ENCODE measurements at regions not wholly inside any gene's neighbourhood (a gene's known extent, or its start where the extent isn't known, plus 50 kb on each side); places are given as distances from the start of the nearest gene placed in this dataset.

DNA sequence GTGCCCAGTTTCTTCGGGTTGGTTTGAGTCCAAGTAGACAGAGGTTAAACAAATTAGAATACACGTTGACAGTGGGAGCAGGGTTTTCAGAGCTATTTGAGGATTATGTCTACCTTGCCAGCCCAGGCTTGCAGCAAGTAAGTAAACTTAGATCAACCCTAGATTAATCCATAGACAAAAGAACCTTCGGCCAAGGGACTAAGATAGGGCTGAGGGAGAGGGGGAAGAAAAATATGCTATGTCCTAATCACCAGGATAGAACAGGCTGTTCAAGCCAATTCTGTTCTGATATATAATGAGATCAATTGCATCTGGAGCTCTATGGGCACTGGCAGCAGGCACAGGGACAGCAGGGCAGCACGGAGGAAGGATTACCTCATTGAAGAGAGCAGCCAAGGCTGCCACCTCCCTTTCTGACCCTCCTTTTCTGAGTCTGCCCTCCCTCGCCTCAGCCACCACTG, 377.7 kb downstream of the PIK3R1 start:
- no peak overlapping the region for H3K27ac ChIP-seq (ENCODE audit: low read depth, low read length)

GRCh38 chr5:68612972-68613371, 397.4 kb downstream of the PIK3R1 start:
- Histone ChIP-seq H3K9ac (ENCODE audit: low read depth in 1 of 2, low read length in 2 of 2) (no peak overlapping the region), H3K9me3 (ENCODE audit: control insufficient read depth in 1 of 2, low read length in 2 of 2) (peaks cover 9 to 10% of the 10 kb centered on the region in 2 donors), H3K27ac (ENCODE audit: low read depth, low read length) (no peak overlapping the region), H3K36me3 (ENCODE audit: control insufficient read depth in 1 of 2, insufficient read depth in 2 of 2, low read length in 2 of 2) (no peaks in the 10 kb centered on the region), H3K4me3 (ENCODE audit: low read depth in 1 of 2, low read length in 2 of 2) (no peak overlapping the region), H3K27me3 (ENCODE audit: control insufficient read depth in 1 of 2, insufficient read depth in 2 of 2, low read length in 2 of 2) (no peaks in the 10 kb centered on the region), H3K4me1 (ENCODE audit: control insufficient read depth in 1 of 2, insufficient read depth in 2 of 2, low read length in 2 of 2) (no peaks in the 10 kb centered on the region)

More for the DNA sequence above, 377.7 kb downstream of the PIK3R1 start:
- H3K4me3 ChIP-seq (ENCODE audit: low read depth in 1 of 2, low read length in 2 of 2), result no peak overlapping the region
- no peak overlapping the region for H3K9ac ChIP-seq (ENCODE audit: low read depth in 1 of 2, low read length in 2 of 2)
- no peaks in the 10 kb centered on the region for H3K36me3 ChIP-seq (ENCODE audit: control insufficient read depth in 1 of 2, insufficient read depth in 2 of 2, low read length in 2 of 2)
- H3K27me3 ChIP-seq (ENCODE audit: control insufficient read depth in 1 of 2, insufficient read depth in 2 of 2, low read length in 2 of 2), result no peaks in the 10 kb centered on the region
- H3K4me1 ChIP-seq (ENCODE audit: control insufficient read depth in 1 of 2, insufficient read depth in 2 of 2, low read length in 2 of 2), result no peaks in the 10 kb centered on the region
- H3K9me3 ChIP-seq (ENCODE audit: control insufficient read depth in 1 of 2, low read length in 2 of 2), result no peaks in the 10 kb centered on the region

- Histone ChIP-seq H3K27ac (ENCODE audit: low read depth, low read length) (no peak overlapping the region), H3K36me3 (ENCODE audit: control insufficient read depth in 1 of 2, insufficient read depth in 2 of 2, low read length in 2 of 2) (no peaks in the 10 kb centered on the region), H3K4me3 (ENCODE audit: low read depth in 1 of 2, low read length in 2 of 2) (no peak overlapping the region), H3K27me3 (ENCODE audit: control insufficient read depth in 1 of 2, insufficient read depth in 2 of 2, low read length in 2 of 2) (no peaks in the 10 kb centered on the region), H3K9ac (ENCODE audit: low read depth in 1 of 2, low read length in 2 of 2) (no peak overlapping the region), H3K4me1 (ENCODE audit: control insufficient read depth in 1 of 2, insufficient read depth in 2 of 2, low read length in 2 of 2) (no peaks in the 10 kb centered on the region), H3K9me3 (ENCODE audit: control insufficient read depth in 1 of 2, low read length in 2 of 2) (no peaks in the 10 kb centered on the region)
Observed at GRCh38 chr5:68618501-68618900, 402.9 kb downstream of the PIK3R1 start.

DNA sequence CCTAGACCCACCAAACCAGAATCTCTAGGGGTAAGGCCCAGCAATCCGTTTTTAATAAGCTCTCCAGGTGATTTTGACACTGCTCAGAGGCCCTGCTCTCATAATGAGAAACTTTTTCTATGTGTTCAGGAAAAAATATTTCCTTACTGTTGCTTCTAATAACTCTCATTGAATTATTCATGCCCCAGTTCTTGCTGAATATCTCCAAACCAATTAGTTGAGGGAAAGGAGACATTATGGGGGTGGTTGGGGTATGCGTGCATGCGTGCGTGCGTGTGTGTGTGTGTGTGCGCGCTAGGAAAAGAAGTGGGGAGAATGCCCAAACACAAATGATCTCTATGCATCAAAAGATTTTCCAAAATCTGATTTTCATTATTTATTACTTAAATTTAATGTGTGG, 411.4 kb downstream of the PIK3R1 start:
- Histone ChIP-seq H3K4me3 (ENCODE audit: low read depth in 1 of 2, low read length in 2 of 2) (no peak overlapping the region), H3K36me3 (ENCODE audit: control insufficient read depth in 1 of 2, insufficient read depth in 2 of 2, low read length in 2 of 2) (no peaks in the 10 kb centered on the region), H3K9ac (ENCODE audit: low read depth in 1 of 2, low read length in 2 of 2) (no peak overlapping the region), H3K27me3 (ENCODE audit: control insufficient read depth in 1 of 2, insufficient read depth in 2 of 2, low read length in 2 of 2) (no peaks in the 10 kb centered on the region), H3K27ac (ENCODE audit: low read depth, low read length) (no peak overlapping the region), H3K9me3 (ENCODE audit: control insufficient read depth in 1 of 2, low read length in 2 of 2) (no peaks in the 10 kb centered on the region), H3K4me1 (ENCODE audit: control insufficient read depth in 1 of 2, insufficient read depth in 2 of 2, low read length in 2 of 2) (no peaks in the 10 kb centered on the region)

- H3K36me3 ChIP-seq (ENCODE audit: control insufficient read depth in 1 of 2, insufficient read depth in 2 of 2, low read length in 2 of 2), result no peaks in the 10 kb centered on the region
- H3K4me3 ChIP-seq (ENCODE audit: low read depth in 1 of 2, low read length in 2 of 2), result no peak overlapping the region
- no peaks in the 10 kb centered on the region for H3K4me1 ChIP-seq (ENCODE audit: control insufficient read depth in 1 of 2, insufficient read depth in 2 of 2, low read length in 2 of 2)
- no peaks in the 10 kb centered on the region for H3K9me3 ChIP-seq (ENCODE audit: control insufficient read depth in 1 of 2, low read length in 2 of 2)
- no peak overlapping the region for H3K27ac ChIP-seq (ENCODE audit: low read depth, low read length)
- no peaks in the 10 kb centered on the region for H3K27me3 ChIP-seq (ENCODE audit: control insufficient read depth in 1 of 2, insufficient read depth in 2 of 2, low read length in 2 of 2)
- H3K9ac ChIP-seq (ENCODE audit: low read depth in 1 of 2, low read length in 2 of 2), result no peak overlapping the region
Observed at GRCh38 chr5:68628082-68628814, 412.7 kb downstream of the PIK3R1 start.

GRCh38 chr5:68630354-68630753, 414.8 kb downstream of the PIK3R1 start:
- H3K27ac ChIP-seq (ENCODE audit: low read depth, low read length), result no peak overlapping the region
- H3K27me3 ChIP-seq (ENCODE audit: control insufficient read depth in 1 of 2, insufficient read depth in 2 of 2, low read length in 2 of 2), result no peaks in the 10 kb centered on the region
- no peaks in the 10 kb centered on the region for H3K9me3 ChIP-seq (ENCODE audit: control insufficient read depth in 1 of 2, low read length in 2 of 2)
- no peak overlapping the region for H3K9ac ChIP-seq (ENCODE audit: low read depth in 1 of 2, low read length in 2 of 2)
- no peak overlapping the region for H3K4me3 ChIP-seq (ENCODE audit: low read depth in 1 of 2, low read length in 2 of 2)
- no peaks in the 10 kb centered on the region for H3K4me1 ChIP-seq (ENCODE audit: control insufficient read depth in 1 of 2, insufficient read depth in 2 of 2, low read length in 2 of 2)
- no peaks in the 10 kb centered on the region for H3K36me3 ChIP-seq (ENCODE audit: control insufficient read depth in 1 of 2, insufficient read depth in 2 of 2, low read length in 2 of 2)

GRCh38 chr5:68631884-68632283, 416.3 kb downstream of the PIK3R1 start:
- no peaks in the 10 kb centered on the region for H3K4me1 ChIP-seq (ENCODE audit: control insufficient read depth in 1 of 2, insufficient read depth in 2 of 2, low read length in 2 of 2)

GRCh38 chr5:68641211-68641610, 425.7 kb downstream of the PIK3R1 start:
- no peak overlapping the region for H3K4me3 ChIP-seq (ENCODE audit: low read depth in 1 of 2, low read length in 2 of 2)
- H3K27me3 ChIP-seq (ENCODE audit: control insufficient read depth in 1 of 2, insufficient read depth in 2 of 2, low read length in 2 of 2), result no peaks in the 10 kb centered on the region
- H3K4me1 ChIP-seq (ENCODE audit: control insufficient read depth in 1 of 2, insufficient read depth in 2 of 2, low read length in 2 of 2), result no peaks in the 10 kb centered on the region

More at GRCh38 chr5:68631884-68632283, 416.3 kb downstream of the PIK3R1 start:
- Histone ChIP-seq H3K27ac (ENCODE audit: low read depth, low read length) (no peak overlapping the region), H3K36me3 (ENCODE audit: control insufficient read depth in 1 of 2, insufficient read depth in 2 of 2, low read length in 2 of 2) (no peaks in the 10 kb centered on the region), H3K9ac (ENCODE audit: low read depth in 1 of 2, low read length in 2 of 2) (no peak overlapping the region), H3K9me3 (ENCODE audit: control insufficient read depth in 1 of 2, low read length in 2 of 2) (no peaks in the 10 kb centered on the region), H3K27me3 (ENCODE audit: control insufficient read depth in 1 of 2, insufficient read depth in 2 of 2, low read length in 2 of 2) (no peaks in the 10 kb centered on the region), H3K4me3 (ENCODE audit: low read depth in 1 of 2, low read length in 2 of 2) (no peak overlapping the region)

GRCh38 chr5:68643064-68643463, 427.5 kb downstream of the PIK3R1 start:
- Histone ChIP-seq H3K9ac (ENCODE audit: low read depth in 1 of 2, low read length in 2 of 2) (no peak overlapping the region), H3K27ac (ENCODE audit: low read depth, low read length) (no peak overlapping the region), H3K4me1 (ENCODE audit: control insufficient read depth in 1 of 2, insufficient read depth in 2 of 2, low read length in 2 of 2) (peaks cover 3 to 4% of the 10 kb centered on the region in 2 donors), H3K4me3 (ENCODE audit: low read depth in 1 of 2, low read length in 2 of 2) (no peak overlapping the region), H3K36me3 (ENCODE audit: control insufficient read depth in 1 of 2, insufficient read depth in 2 of 2, low read length in 2 of 2) (no peaks in the 10 kb centered on the region), H3K9me3 (ENCODE audit: control insufficient read depth in 1 of 2, low read length in 2 of 2) (no peaks in the 10 kb centered on the region), H3K27me3 (ENCODE audit: control insufficient read depth in 1 of 2, insufficient read depth in 2 of 2, low read length in 2 of 2) (no peaks in the 10 kb centered on the region)

More at GRCh38 chr5:68641211-68641610, 425.7 kb downstream of the PIK3R1 start:
- Histone ChIP-seq H3K9me3 (ENCODE audit: control insufficient read depth in 1 of 2, low read length in 2 of 2) (no peaks in the 10 kb centered on the region), H3K27ac (ENCODE audit: low read depth, low read length) (no peak overlapping the region), H3K9ac (ENCODE audit: low read depth in 1 of 2, low read length in 2 of 2) (no peak overlapping the region), H3K36me3 (ENCODE audit: control insufficient read depth in 1 of 2, insufficient read depth in 2 of 2, low read length in 2 of 2) (no peaks in the 10 kb centered on the region)

GRCh38 chr5:68644971-68645370, 429.4 kb downstream of the PIK3R1 start:
- Histone ChIP-seq H3K9me3 (ENCODE audit: control insufficient read depth in 1 of 2, low read length in 2 of 2) (no peaks in the 10 kb centered on the region), H3K4me3 (ENCODE audit: low read depth in 1 of 2, low read length in 2 of 2) (no peak overlapping the region), H3K9ac (ENCODE audit: low read depth in 1 of 2, low read length in 2 of 2) (no peak overlapping the region), H3K36me3 (ENCODE audit: control insufficient read depth in 1 of 2, insufficient read depth in 2 of 2, low read length in 2 of 2) (no peaks in the 10 kb centered on the region), H3K27ac (ENCODE audit: low read depth, low read length) (no peak overlapping the region), H3K4me1 (ENCODE audit: control insufficient read depth in 1 of 2, insufficient read depth in 2 of 2, low read length in 2 of 2) (peaks cover 3 to 10% of the 10 kb centered on the region in 2 donors), H3K27me3 (ENCODE audit: control insufficient read depth in 1 of 2, insufficient read depth in 2 of 2, low read length in 2 of 2) (no peaks in the 10 kb centered on the region)

Measured in duodenal mucosa (tissue), 2 donors.